ENCODE measurements at regions not wholly inside any gene's neighbourhood (a gene's known extent, or its start where the extent isn't known, plus 50 kb on each side); places are given as distances from the start of the nearest gene placed in this dataset.

- Mint-ChIP-seq H3K4me1 (no peaks in the 10 kb centered on the region), H3K4me3 (no peak overlapping the region), H3K27ac (no peak overlapping the region), H3K27me3 (peaks cover 11% of the 10 kb centered on the region), H3K9me3 (ENCODE audit: insufficient read depth) (no peaks in the 10 kb centered on the region)
- no peak for TF ChIP-seq CTCF (IDR thresholded peaks at IDR 0.05)
- TF ChIP-seq EZH2 (IDR thresholded peaks at IDR 0.05; ENCODE audit: borderline replicate concordance, insufficient read depth, low read depth, low read length, poor library complexity, severe bottlenecking), result no peak
- intact Hi-C loops (cut with micrococcal nuclease), result no loop called here
- Histone ChIP-seq H3K4me3 (ENCODE audit: control extremely low read depth in 1 of 5, extremely low read depth in 1 of 5, insufficient read depth in 1 of 5, low read depth in 2 of 5, low read length in 4 of 5) (no peak overlapping the region), H3K4me2 (replicated peaks; ENCODE audit: low read depth, low read length, poor library complexity, severe bottlenecking) (no peak overlapping the region), H3K79me2 (ENCODE audit: control insufficient read depth, insufficient read depth, low read length) (no peaks in the 10 kb centered on the region), H3K27me3 (replicated peaks in 1 of 4; ENCODE audit: control extremely low read depth in 1 of 4, control insufficient read depth in 3 of 4, insufficient read depth in 4 of 4, low read length in 3 of 4) (no peaks in the 10 kb centered on the region), H3K9ac (ENCODE audit: low read length) (no peak overlapping the region), H3K27ac (ENCODE audit: low read length in 2 of 2) (no peak overlapping the region), H4K20me1 (ENCODE audit: control insufficient read depth, insufficient read depth, low read length, poor library complexity, severe bottlenecking) (no peaks in the 10 kb centered on the region), H2AFZ (ENCODE audit: insufficient read depth, low read depth, low read length, poor library complexity, severe bottlenecking) (no peak overlapping the region), H3K4me1 (ENCODE audit: control insufficient read depth in 2 of 2, insufficient read depth in 2 of 2, low read length in 2 of 2) (no peaks in the 10 kb centered on the region), H3K36me3 (replicated peaks in 1 of 2; ENCODE audit: control extremely low read depth in 1 of 2, control insufficient read depth in 1 of 2, extremely low read depth in 1 of 2, insufficient read depth in 2 of 2, low read length in 1 of 2) (no peaks in the 10 kb centered on the region), H3K9me3 (ENCODE audit: control extremely low read depth in 1 of 3, control insufficient read depth in 2 of 3, insufficient read depth in 1 of 3, low read length in 2 of 3) (peaks cover 0 to 3% (median 0%) of the 10 kb centered on the region in 3 donors)
- DNase-seq (no peak), ATAC-seq (ENCODE audit: low read depth) (no peak)
- ChIA-PET POLR2A (no interaction called here), CTCF (no interaction called here)
- 76% methylated on average over 23 of the region's 25 CpGs for WGBS (ENCODE audit: insufficient coverage)
Observed at GRCh38 chr7:101717628-101718357, 88.7 kb upstream of the MYL10 start.

- Mint-ChIP-seq H3K9me3 (ENCODE audit: insufficient read depth) (no peaks in the 10 kb centered on the region), H3K27me3 (peaks cover 11% of the 10 kb centered on the region), H3K4me1 (no peaks in the 10 kb centered on the region), H3K27ac (no peak overlapping the region), H3K4me3 (no peak overlapping the region)
- Histone ChIP-seq H3K9ac (ENCODE audit: low read length) (no peak overlapping the region), H3K27me3 (replicated peaks in 1 of 4; ENCODE audit: control extremely low read depth in 1 of 4, control insufficient read depth in 3 of 4, insufficient read depth in 4 of 4, low read length in 3 of 4) (no peaks in the 10 kb centered on the region), H3K4me2 (replicated peaks; ENCODE audit: low read depth, low read length, poor library complexity, severe bottlenecking) (no peak overlapping the region), H3K4me1 (ENCODE audit: control insufficient read depth in 2 of 2, insufficient read depth in 2 of 2, low read length in 2 of 2) (no peaks in the 10 kb centered on the region), H3K27ac (ENCODE audit: low read length in 2 of 2) (no peak overlapping the region), H4K20me1 (ENCODE audit: control insufficient read depth, insufficient read depth, low read length, poor library complexity, severe bottlenecking) (no peaks in the 10 kb centered on the region), H3K9me3 (ENCODE audit: control extremely low read depth in 1 of 3, control insufficient read depth in 2 of 3, insufficient read depth in 1 of 3, low read length in 2 of 3) (peaks cover 0 to 8% (median 0%) of the 10 kb centered on the region in 3 donors), H2AFZ (ENCODE audit: insufficient read depth, low read depth, low read length, poor library complexity, severe bottlenecking) (no peak overlapping the region), H3K36me3 (replicated peaks in 1 of 2; ENCODE audit: control extremely low read depth in 1 of 2, control insufficient read depth in 1 of 2, extremely low read depth in 1 of 2, insufficient read depth in 2 of 2, low read length in 1 of 2) (no peaks in the 10 kb centered on the region), H3K4me3 (ENCODE audit: control extremely low read depth in 1 of 5, extremely low read depth in 1 of 5, insufficient read depth in 1 of 5, low read depth in 2 of 5, low read length in 4 of 5) (no peak overlapping the region), H3K79me2 (ENCODE audit: control insufficient read depth, insufficient read depth, low read length) (no peaks in the 10 kb centered on the region)
- intact Hi-C loops (cut with micrococcal nuclease), result no loop called here
- no peak for DNase-seq
- no peak for ATAC-seq (ENCODE audit: low read depth)
- 73% methylated on average over 21 of the region's 26 CpGs for WGBS (ENCODE audit: insufficient coverage)
- TF ChIP-seq CTCF (IDR thresholded peaks at IDR 0.05) (no peak), EZH2 (IDR thresholded peaks at IDR 0.05; ENCODE audit: borderline replicate concordance, insufficient read depth, low read depth, low read length, poor library complexity, severe bottlenecking) (no peak)
- ChIA-PET CTCF (no interaction called here), POLR2A (no interaction called here)
Observed at GRCh38 chr7:101718363-101719122, 89.4 kb upstream of the MYL10 start.
